Amygdala (tissue), 56 donors: ENCODE measurements at regions not wholly inside any gene's neighbourhood (a gene's known extent, or its start where the extent isn't known, plus 50 kb on each side); places are given as distances from the start of the nearest gene placed in this dataset.
"Not testable (repeated sequence)": the region's sequence is repeated elsewhere in the genome, so short reads cannot be mapped to it uniquely, and the experiment has no call there.

ENCODE experiments used
- DNase-seq, 56 donors: peaks; one replicate each; lab custom pipeline; 2025; lab: John Stamatoyannopoulos, UW

- DNase-seq, result no peak
These were observed 185.6 kb upstream of the SYNPR start for GRCh38 chr3:63092515-63092914.

- no peak for DNase-seq
These were observed 183.3 kb upstream of the SYNPR start for GRCh38 chr3:63094642-63095408.

- no peak for DNase-seq
These were observed 181.7 kb upstream of the SYNPR start for GRCh38 chr3:63096248-63097058.

GRCh38 chr3:63097396-63097795 is 180.7 kb upstream of the SYNPR start:
- no peak for DNase-seq

- no peak for DNase-seq
These were observed 161.2 kb upstream of the SYNPR start for GRCh38 chr3:63116922-63117321.

GRCh38 chr3:63124090-63124489 is 154.0 kb upstream of the SYNPR start:
- DNase-seq, result no peak

- no peak for DNase-seq
These were observed 151.6 kb upstream of the SYNPR start for GRCh38 chr3:63126530-63126929.

GRCh38 chr3:63128380-63128779 is 149.7 kb upstream of the SYNPR start:
- no peak for DNase-seq

GRCh38 chr3:63130625-63131024 is 147.5 kb upstream of the SYNPR start:
- no peak for DNase-seq

GRCh38 chr3:63132461-63133250 is 145.5 kb upstream of the SYNPR start:
- DNase-seq, result no peak

GRCh38 chr3:63135367-63135766 is 142.7 kb upstream of the SYNPR start:
- no peak for DNase-seq

GRCh38 chr3:63136249-63136648 is 141.9 kb upstream of the SYNPR start:
- DNase-seq, result not testable (repeated sequence)

- DNase-seq, result no peak
These were observed 135.4 kb upstream of the SYNPR start for GRCh38 chr3:63142681-63143080.

GRCh38 chr3:63146154-63146553 is 132.0 kb upstream of the SYNPR start:
- no peak for DNase-seq

GRCh38 chr3:63150880-63151279 is 127.2 kb upstream of the SYNPR start:
- DNase-seq, result no peak

- peak in 7 of 56 donors; percentile 1 to 38 (median 2) for DNase-seq
These were observed 126.2 kb upstream of the SYNPR start for GRCh38 chr3:63151897-63152296.

- DNase-seq, result no peak
These were observed 118.3 kb upstream of the SYNPR start for GRCh38 chr3:63159764-63160163.

- no peak for DNase-seq
These were observed 111.0 kb upstream of the SYNPR start for GRCh38 chr3:63167113-63167512.

- no peak for DNase-seq
These were observed 109.9 kb upstream of the SYNPR start for GRCh38 chr3:63168179-63168578.

GRCh38 chr3:63179862-63180522 is 98.1 kb upstream of the SYNPR start:
- DNase-seq, result no peak

- no peak for DNase-seq
These were observed 85.9 kb upstream of the SYNPR start for GRCh38 chr3:63192248-63192647.
